Neuronal stem cell (in vitro differentiated cells): ENCODE measurements at regions not wholly inside any gene's neighbourhood (a gene's known extent, or its start where the extent isn't known, plus 50 kb on each side); places are given as distances from the start of the nearest gene placed in this dataset.

ENCODE experiments used
- DNase-seq: peaks from one replicate; pipeline ENCODE4 v3.0.0-alpha.2; 2013; ENCODE audit warnings: low spot score
- H2AFZ ChIP-seq: one replicate; pipeline ENCODE4 v1.6.1; 2013; ENCODE audit warnings: mild to moderate bottlenecking, low read length, inconsistent platforms
- H2AK5ac ChIP-seq: 2 replicates; pipeline ENCODE4 v1.6.1; 2013; ENCODE audit warnings: low read depth, mild to moderate bottlenecking, inconsistent platforms, low read length, moderate library complexity, mixed read lengths
- H2BK120ac ChIP-seq: 2 replicates; pipeline ENCODE4 v1.6.1; 2013; ENCODE audit warnings: low read depth, mild to moderate bottlenecking, inconsistent platforms, low read length, moderate library complexity, mixed read lengths
- H2BK12ac ChIP-seq: one replicate; pipeline ENCODE4 v1.6.1; 2013; ENCODE audit warnings: low read length, inconsistent platforms
- H2BK15ac ChIP-seq: 2 replicates; pipeline ENCODE4 v1.6.1; 2013; ENCODE audit warnings: mild to moderate bottlenecking, low read length, inconsistent platforms, mixed read lengths
- H2BK5ac ChIP-seq: one replicate; pipeline ENCODE4 v1.6.1; 2013; ENCODE audit warnings: inconsistent platforms, mild to moderate bottlenecking, low read length, moderate library complexity
- H3K14ac ChIP-seq: one replicate; pipeline ENCODE4 v1.6.1; 2013; ENCODE audit warnings: low read length, inconsistent platforms
- H3K18ac ChIP-seq: 2 replicates; pipeline ENCODE4 v1.6.1; 2013; ENCODE audit warnings: low read length, inconsistent platforms
- H3K23ac ChIP-seq: 2 replicates; pipeline ENCODE4 v1.6.1; 2013; ENCODE audit warnings: low read depth, mild to moderate bottlenecking, mixed read lengths, low read length, inconsistent platforms; ENCODE audit not compliant: poor library complexity
- H3K27ac ChIP-seq: replicated peaks from 3 replicates; pipeline ENCODE4 v1.5.1; 2013; ENCODE audit warnings: low read length, inconsistent platforms
- H3K27me3 ChIP-seq, 3 experiments: 2 replicates each; pipeline ENCODE4 v1.6.1; 2013; ENCODE audit warnings: low read length in 3 of 3, mild to moderate bottlenecking in 2 of 3, inconsistent platforms in 1 of 3, low read depth in 1 of 3, mixed read lengths in 1 of 3, moderate library complexity in 1 of 3; ENCODE audit not compliant: control insufficient read depth in 3 of 3, insufficient read depth in 3 of 3
- H3K36me3 ChIP-seq, 2 donors: replicated peaks in 1 of 2; 2 replicates each; pipeline ENCODE4 v1.6.1; 2013; ENCODE audit warnings: low read length in 2 of 2; ENCODE audit not compliant: control insufficient read depth in 2 of 2, insufficient read depth in 2 of 2
- H3K4ac ChIP-seq: 2 replicates; pipeline ENCODE4 v1.6.1; 2013; ENCODE audit warnings: inconsistent platforms, mild to moderate bottlenecking, low read length, moderate library complexity
- H3K4me1 ChIP-seq, 2 donors: 1 replicate in 1 of 2; 2 replicates in 1 of 2; pipeline ENCODE4 v1.6.1; 2013; ENCODE audit warnings: low read length in 2 of 2, low read depth in 1 of 2; ENCODE audit not compliant: control insufficient read depth in 2 of 2, insufficient read depth in 1 of 2
- H3K4me2 ChIP-seq: one replicate; pipeline ENCODE4 v1.6.1; 2013; ENCODE audit warnings: mild to moderate bottlenecking, low read length, inconsistent platforms; ENCODE audit not compliant: insufficient read depth, poor library complexity, severe bottlenecking
- H3K4me3 ChIP-seq, 2 donors: 2 replicates each; pipeline ENCODE4 v1.5.1; 2013; ENCODE audit warnings: low read length in 2 of 2, mild to moderate bottlenecking in 2 of 2, inconsistent platforms in 1 of 2, moderate library complexity in 1 of 2
- H3K79me1 ChIP-seq: one replicate; pipeline ENCODE4 v1.6.1; 2013; ENCODE audit warnings: low read depth, mild to moderate bottlenecking, inconsistent platforms, low read length, moderate library complexity
- H3K9ac ChIP-seq: one replicate; pipeline ENCODE4 v1.6.1; 2013; ENCODE audit warnings: mild to moderate bottlenecking, low read depth, low read length, inconsistent platforms; ENCODE audit not compliant: poor library complexity
- H3K9me3 ChIP-seq, 2 donors: replicated peaks in 1 of 2; 2 replicates each; pipeline versions ENCODE3 to v1.6.1; 2013; ENCODE audit warnings: low read length in 2 of 2, mild to moderate bottlenecking in 2 of 2, inconsistent platforms in 1 of 2, low read depth in 1 of 2, mixed read lengths in 1 of 2, moderate library complexity in 1 of 2; ENCODE audit not compliant: control insufficient read depth in 2 of 2, insufficient read depth in 1 of 2
- H4K8ac ChIP-seq: one replicate; pipeline ENCODE4 v1.6.1; 2013; ENCODE audit warnings: low read depth, mild to moderate bottlenecking, inconsistent platforms, low read length, moderate library complexity
- H4K91ac ChIP-seq: one replicate; pipeline ENCODE4 v1.6.1; 2013; ENCODE audit warnings: low read length, low read depth, mild to moderate bottlenecking, inconsistent platforms; ENCODE audit not compliant: poor library complexity
- WGBS, 2 donors: extraction: QIAGEN DNeasy Blood & Tissue Kit; methylation state at CpG; one replicate each; pipeline ENCODE4 v1.1.7; 2013; ENCODE audit warnings: missing lambda C conversion rate in 2 of 2, mixed read lengths in 1 of 2; ENCODE audit not compliant: insufficient read length in 2 of 2, insufficient replicate concordance in 1 of 2; ENCODE audit errors: extremely low coverage in 2 of 2; 5-methylcytosine and 5-hydroxymethylcytosine counted together

GRCh38 chr9:129242191-129242941 lies 64.3 kb upstream of the IER5L start:
- no CpG with 5 or more reads among the region's 15 CpGs for WGBS, 2 donors
- Histone ChIP-seq H3K14ac (no peak overlapping the region), H2BK12ac (no peak overlapping the region), H2BK120ac (no peak overlapping the region), H3K23ac (peak overlapping the region; percentile 0), H3K4me1 (peaks cover 9 to 18% of the 10 kb centered on the region in 2 donors), H4K91ac (no peak overlapping the region), H3K4me2 (no peak overlapping the region), H3K27ac (no peak overlapping the region), H2BK15ac (peak overlapping the region; percentile 83), H3K4ac (no peak overlapping the region), H3K9ac (no peak overlapping the region), H2AK5ac (peak overlapping the region; percentile 66), H2AFZ (peak overlapping the region; percentile 74), H3K4me3 (no peak overlapping the region), H4K8ac (no peak overlapping the region), H3K79me1 (no peaks in the 10 kb centered on the region), H2BK5ac (no peak overlapping the region), H3K27me3 (peaks cover 0 to 10% (median 0%) of the 10 kb centered on the region in 3 experiments), H3K18ac (peak overlapping the region; percentile 76), H3K9me3 (no peaks in the 10 kb centered on the region), H3K36me3 (no peaks in the 10 kb centered on the region)
- no peak for DNase-seq

- no peak overlapping the region for H3K4me2 ChIP-seq
- H2BK5ac ChIP-seq: no peak overlapping the region
- DNase-seq: no peak
- no peaks in the 10 kb centered on the region for H3K79me1 ChIP-seq
- H2AFZ ChIP-seq: no peak overlapping the region
- H3K27me3 ChIP-seq: peaks cover 0 to 10% (median 0%) of the 10 kb centered on the region in 3 experiments
- H4K91ac ChIP-seq: peak overlapping the region; percentile 83
- H4K8ac ChIP-seq: no peak overlapping the region
- H2BK12ac ChIP-seq: no peak overlapping the region
- no peak overlapping the region for H3K9ac ChIP-seq
- no peak overlapping the region for H2AK5ac ChIP-seq
- peak overlapping the region; percentile 78 for H3K18ac ChIP-seq
- no peaks in the 10 kb centered on the region for H3K9me3 ChIP-seq
- no CpG with 5 or more reads among the region's 2 CpGs for WGBS, 2 donors
- H3K4me1 ChIP-seq: peaks cover 14 to 18% of the 10 kb centered on the region in 2 donors
- H3K27ac ChIP-seq: no peak overlapping the region
- no peak overlapping the region for H3K23ac ChIP-seq
- peak overlapping the region; percentile 84 for H3K14ac ChIP-seq
- H3K4me3 ChIP-seq: no peak overlapping the region
- no peak overlapping the region for H3K4ac ChIP-seq
- no peak overlapping the region for H2BK120ac ChIP-seq
- H3K36me3 ChIP-seq: no peaks in the 10 kb centered on the region
- peak overlapping the region; percentile 52 for H2BK15ac ChIP-seq
Observed at GRCh38 chr9:129241725-129242124, 63.7 kb upstream of the IER5L start.

GRCh38 chr9:129240581-129241211 lies 62.6 kb upstream of the IER5L start:
- H2BK15ac ChIP-seq: no peak overlapping the region

GRCh38 chr9:129239946-129240490 lies 62.0 kb upstream of the IER5L start:
- Histone ChIP-seq H2BK15ac (no peak overlapping the region), H3K4ac (no peak overlapping the region), H4K91ac (no peak overlapping the region), H3K4me3 (no peak overlapping the region), H2AK5ac (no peak overlapping the region), H4K8ac (no peak overlapping the region), H3K23ac (no peak overlapping the region), H3K27me3 (peaks cover 0 to 17% (median 0%) of the 10 kb centered on the region in 3 experiments), H3K36me3 (no peaks in the 10 kb centered on the region), H3K14ac (no peak overlapping the region), H3K18ac (no peak overlapping the region), H2BK120ac (no peak overlapping the region), H3K4me1 (peaks cover 6 to 12% of the 10 kb centered on the region in 2 donors), H3K79me1 (no peaks in the 10 kb centered on the region), H2AFZ (no peak overlapping the region), H3K9me3 (no peaks in the 10 kb centered on the region), H2BK12ac (no peak overlapping the region), H3K9ac (no peak overlapping the region), H3K4me2 (no peak overlapping the region), H3K27ac (no peak overlapping the region), H2BK5ac (no peak overlapping the region)
- DNase-seq: no peak
- no CpG with 5 or more reads among the region's 10 CpGs for WGBS, 2 donors

More at GRCh38 chr9:129240581-129241211, 62.6 kb upstream of the IER5L start:
- peak overlapping the region in 1 of 2 donors; percentile 32 for H3K4me3 ChIP-seq
- peaks cover 6 to 13% of the 10 kb centered on the region in 2 donors for H3K4me1 ChIP-seq
- no peaks in the 10 kb centered on the region for H3K79me1 ChIP-seq
- no peak overlapping the region for H3K4ac ChIP-seq
- no peak overlapping the region for H3K4me2 ChIP-seq
- H3K14ac ChIP-seq: no peak overlapping the region
- H2BK5ac ChIP-seq: no peak overlapping the region
- H3K36me3 ChIP-seq: no peaks in the 10 kb centered on the region
- H2BK12ac ChIP-seq: no peak overlapping the region
- no peak overlapping the region for H4K91ac ChIP-seq
- H3K9me3 ChIP-seq: no peaks in the 10 kb centered on the region
- H2AK5ac ChIP-seq: no peak overlapping the region
- no peak for DNase-seq
- no peak overlapping the region for H3K27ac ChIP-seq
- no peak overlapping the region for H3K9ac ChIP-seq
- WGBS, 2 donors: no CpG with 5 or more reads among the region's 3 CpGs
- H4K8ac ChIP-seq: no peak overlapping the region
- H3K23ac ChIP-seq: no peak overlapping the region
- peak overlapping the region; percentile 11 for H3K18ac ChIP-seq
- H2AFZ ChIP-seq: no peak overlapping the region
- H3K27me3 ChIP-seq: peaks cover 0 to 13% (median 0%) of the 10 kb centered on the region in 3 experiments
- no peak overlapping the region for H2BK120ac ChIP-seq
